ENCODE measurements at regions not wholly inside any gene's neighbourhood (a gene's known extent, or its start where the extent isn't known, plus 50 kb on each side); places are given as distances from the start of the nearest gene placed in this dataset.

- DNase-seq (ENCODE audit: low read depth in 2 of 2), result no peak
Observed at GRCh38 chr13:106238690-106239089, 296.8 kb downstream of the EFNB2 start.

- no peak for DNase-seq (ENCODE audit: low read depth in 2 of 2)
Observed at GRCh38 chr13:106234636-106235035, 300.8 kb downstream of the EFNB2 start.

- DNase-seq (ENCODE audit: low read depth in 2 of 2), result no peak
Observed at GRCh38 chr13:106233134-106233735, 302.2 kb downstream of the EFNB2 start.

GRCh38 chr13:106232681-106233080 lies 302.8 kb downstream of the EFNB2 start:
- DNase-seq (ENCODE audit: low read depth in 2 of 2), result no peak

GRCh38 chr13:106230450-106230849 lies 305.0 kb downstream of the EFNB2 start:
- DNase-seq (ENCODE audit: low read depth in 2 of 2), result no peak

GRCh38 chr13:106225126-106225525 lies 310.3 kb downstream of the EFNB2 start:
- DNase-seq (ENCODE audit: low read depth in 2 of 2), result no peak

GRCh38 chr13:106220211-106220610 lies 315.3 kb downstream of the EFNB2 start:
- no peak for DNase-seq (ENCODE audit: low read depth in 2 of 2)

- no peak for DNase-seq (ENCODE audit: low read depth in 2 of 2)
Observed at GRCh38 chr13:106213028-106213757, 322.3 kb downstream of the EFNB2 start.

- no peak for DNase-seq (ENCODE audit: low read depth in 2 of 2)
Observed at GRCh38 chr13:106212386-106213010, 323.0 kb downstream of the EFNB2 start.

GRCh38 chr13:106210324-106210723 lies 325.1 kb downstream of the EFNB2 start:
- no peak for DNase-seq (ENCODE audit: low read depth in 2 of 2)

GRCh38 chr13:106205871-106206270 lies 329.6 kb downstream of the EFNB2 start:
- DNase-seq (ENCODE audit: low read depth in 2 of 2), result no peak

- DNase-seq (ENCODE audit: low read depth in 2 of 2), result no peak
Observed at GRCh38 chr13:106197496-106197895, 338.0 kb downstream of the EFNB2 start.

GRCh38 chr13:106187501-106188095 lies 347.9 kb downstream of the EFNB2 start:
- DNase-seq (ENCODE audit: low read depth in 2 of 2), result no peak

GRCh38 chr13:106187101-106187500 lies 348.4 kb downstream of the EFNB2 start:
- DNase-seq (ENCODE audit: low read depth in 2 of 2), result no peak

- DNase-seq (ENCODE audit: low read depth in 2 of 2), result no peak
Observed at GRCh38 chr13:106186366-106187030, 349.0 kb downstream of the EFNB2 start.

- no peak for DNase-seq (ENCODE audit: low read depth in 2 of 2)
Observed at GRCh38 chr13:106184790-106185189, 350.7 kb downstream of the EFNB2 start.

- DNase-seq (ENCODE audit: low read depth in 2 of 2), result no peak
Observed at GRCh38 chr13:106183410-106184065, 351.9 kb downstream of the EFNB2 start.

- no peak for DNase-seq (ENCODE audit: low read depth in 2 of 2)
Observed at GRCh38 chr13:106182404-106182803, 353.1 kb downstream of the EFNB2 start.

GRCh38 chr13:106178816-106179215 lies 356.6 kb downstream of the EFNB2 start:
- DNase-seq (ENCODE audit: low read depth in 2 of 2), result no peak

GRCh38 chr13:106177146-106177545 lies 358.3 kb downstream of the EFNB2 start:
- DNase-seq (ENCODE audit: low read depth in 2 of 2), result no peak

- DNase-seq (ENCODE audit: low read depth in 2 of 2), result no peak
Observed at GRCh38 chr13:106176117-106176516, 359.3 kb downstream of the EFNB2 start.
